Endothelial cell of hepatic sinusoid (primary cell): ENCODE measurements at regions not wholly inside any gene's neighbourhood (a gene's known extent, or its start where the extent isn't known, plus 50 kb on each side); places are given as distances from the start of the nearest gene placed in this dataset.
"Not testable (repeated sequence)": the region's sequence is repeated elsewhere in the genome, so short reads cannot be mapped to it uniquely, and the experiment has no call there.

Experiments
- in situ Hi-C: cut with HindIII; loops from 2 replicates; pipeline ENCODE4 v1.10.0; 2017; ENCODE audit warnings: low sequenced_read_pairs

DNA sequence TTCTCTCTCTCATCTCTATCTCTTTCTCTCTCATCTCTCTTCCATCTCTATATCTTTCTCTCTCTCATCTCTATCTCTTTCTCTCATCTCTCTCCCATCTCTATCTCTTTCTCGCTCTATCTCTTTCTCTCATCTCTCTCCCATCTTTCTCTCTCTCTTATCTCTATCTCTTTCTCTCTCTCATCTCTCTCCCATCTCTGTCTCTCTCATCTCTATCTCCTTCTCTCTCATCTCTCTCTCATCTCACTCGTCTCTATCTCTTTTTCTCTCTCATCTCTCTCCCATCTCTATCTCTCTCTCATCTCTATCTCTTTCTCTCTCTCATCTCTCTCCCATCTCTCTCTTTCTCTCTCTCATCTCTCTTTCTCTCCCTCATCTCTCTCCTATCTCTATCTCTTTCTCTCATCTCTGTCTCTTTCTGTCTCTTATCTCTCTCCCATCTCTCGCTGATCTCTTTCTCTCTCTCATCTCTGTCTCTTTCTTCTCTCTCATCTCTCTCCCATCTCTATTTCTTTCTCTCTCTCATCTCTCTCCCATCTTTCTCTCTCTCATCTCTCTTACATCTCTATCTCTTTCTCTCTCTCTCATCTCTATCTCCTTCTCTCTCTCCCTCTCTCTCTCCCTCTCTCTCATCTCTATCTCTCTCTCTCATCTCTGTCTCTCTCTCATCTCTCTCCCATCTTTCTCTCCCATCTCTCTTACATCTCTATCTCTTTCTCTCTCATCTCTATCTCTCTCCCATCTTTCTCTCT, 388.7 kb downstream of the NPHP4 start:
- in situ Hi-C loops: no loop called here

GRCh38 chr1:5602718-5603117, 389.5 kb downstream of the NPHP4 start:
- in situ Hi-C loops: not testable (repeated sequence)

DNA sequence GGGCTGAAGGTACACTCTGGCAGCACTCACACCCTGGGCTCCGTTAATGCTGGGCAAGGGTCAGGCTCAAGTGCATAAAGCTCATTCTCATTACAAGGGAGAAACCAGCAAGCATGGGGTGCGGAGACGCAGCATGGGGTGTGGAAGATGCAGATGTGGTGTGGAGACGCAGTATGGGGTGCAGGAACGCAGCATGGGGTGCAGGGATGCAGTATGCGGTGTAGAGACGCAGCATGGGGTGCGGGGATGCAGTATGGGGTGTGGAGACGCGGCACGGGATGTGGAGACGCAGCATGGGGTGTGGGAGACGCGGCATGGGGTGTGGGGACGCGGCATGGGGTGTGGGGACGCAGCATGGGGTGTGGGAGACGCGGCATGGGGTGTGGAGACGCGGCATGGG, 390.7 kb downstream of the NPHP4 start:
- in situ Hi-C loops: no loop called here

DNA sequence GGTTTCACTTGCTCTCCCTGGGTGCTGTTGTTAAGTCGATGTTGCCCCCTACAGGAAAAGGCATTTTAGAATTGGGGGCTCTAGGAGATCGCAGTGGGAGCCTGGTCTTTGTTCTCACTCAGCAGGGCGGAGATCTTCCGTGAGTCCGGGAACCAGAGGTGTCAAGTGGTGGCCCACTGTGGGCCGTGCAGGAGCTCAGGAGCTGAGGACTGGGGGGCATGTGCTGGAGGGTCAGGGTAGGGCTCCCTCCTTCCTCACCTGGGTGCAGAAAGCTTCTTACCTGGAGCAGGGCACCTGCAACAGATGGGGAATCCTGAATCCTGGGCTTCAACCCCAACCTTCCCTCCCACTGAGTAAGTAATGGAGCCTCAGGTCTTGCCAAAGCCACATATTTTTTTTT, 392.7 kb downstream of the NPHP4 start:
- in situ Hi-C loops: no loop called here

- in situ Hi-C loops: no loop called here
These were observed 393.3 kb downstream of the NPHP4 start for GRCh38 chr1:5598824-5599395.

DNA sequence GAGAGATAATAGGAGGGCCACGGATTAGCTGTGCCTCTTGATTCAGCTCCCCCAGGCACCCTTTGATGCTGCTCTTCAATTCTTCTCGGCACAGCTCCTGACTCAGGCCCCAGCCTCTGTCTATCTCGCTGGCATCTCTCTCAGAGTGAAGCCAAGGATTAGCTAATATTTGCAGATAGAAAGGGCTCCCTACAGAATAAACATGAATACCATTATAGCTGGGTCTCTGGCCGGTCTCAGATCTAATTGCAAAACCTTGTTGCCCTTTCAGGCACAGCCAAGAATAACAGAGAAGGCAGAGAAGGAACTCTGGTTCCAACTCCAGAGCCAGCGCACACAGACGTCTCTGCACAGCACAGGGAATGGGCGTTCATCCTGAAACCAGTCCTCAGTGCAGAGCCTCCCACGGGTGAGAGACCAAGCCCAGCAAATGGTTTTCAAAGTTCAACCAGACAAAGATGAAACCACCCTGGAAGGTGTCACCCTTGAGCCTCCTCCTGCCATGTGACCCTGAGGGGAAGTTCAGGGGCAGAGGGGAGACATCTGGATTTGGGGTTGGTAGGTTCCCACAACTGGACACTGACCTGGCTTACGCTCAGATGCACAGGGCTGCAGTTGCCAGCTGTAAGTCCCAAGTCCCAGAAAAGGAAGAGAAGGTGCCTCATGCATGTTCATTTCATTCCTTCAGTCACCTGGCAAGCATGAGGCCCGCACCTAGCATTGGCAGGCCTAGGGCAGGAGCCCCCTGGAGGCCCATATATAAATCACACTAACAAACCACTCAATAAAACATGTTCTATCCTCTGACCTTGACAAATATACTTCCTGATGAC, 394.0 kb downstream of the NPHP4 start:
- in situ Hi-C loops: no loop called here

DNA sequence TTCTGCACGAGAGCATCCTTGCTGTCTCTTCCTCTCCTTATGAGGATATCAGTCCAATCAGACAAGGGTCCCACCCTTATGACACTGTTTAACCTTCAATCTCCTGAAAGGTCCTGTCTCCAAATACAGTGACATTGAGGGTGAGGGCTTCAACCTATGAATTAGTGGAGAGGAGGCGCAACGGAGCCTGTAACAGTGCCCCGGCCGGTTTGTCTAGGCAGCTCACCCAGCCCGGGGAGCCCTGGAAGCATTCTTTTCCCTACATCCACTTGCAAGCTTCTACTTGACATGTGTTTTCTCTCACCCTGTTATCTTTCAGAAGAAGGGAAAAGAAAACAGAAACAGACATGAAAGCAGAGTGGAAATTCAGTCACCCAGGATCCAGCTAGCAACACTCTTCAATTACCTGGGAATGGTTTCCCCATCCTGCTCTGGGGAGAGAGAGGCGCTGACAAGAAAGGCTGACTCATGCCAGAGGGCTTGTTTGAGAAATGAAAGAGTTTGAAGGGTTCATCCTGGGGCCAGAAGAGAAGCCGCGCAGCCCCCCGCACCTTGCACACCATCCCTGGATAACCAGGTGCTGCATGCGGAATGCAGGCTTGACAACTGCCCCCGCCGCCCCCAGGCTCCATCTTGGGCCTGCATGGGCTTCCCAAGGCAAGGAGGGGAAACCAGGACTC, 394.9 kb downstream of the NPHP4 start:
- in situ Hi-C loops: no loop called here

- in situ Hi-C loops: no loop called here
These were observed 395.6 kb downstream of the NPHP4 start for GRCh38 chr1:5596651-5597050.

DNA sequence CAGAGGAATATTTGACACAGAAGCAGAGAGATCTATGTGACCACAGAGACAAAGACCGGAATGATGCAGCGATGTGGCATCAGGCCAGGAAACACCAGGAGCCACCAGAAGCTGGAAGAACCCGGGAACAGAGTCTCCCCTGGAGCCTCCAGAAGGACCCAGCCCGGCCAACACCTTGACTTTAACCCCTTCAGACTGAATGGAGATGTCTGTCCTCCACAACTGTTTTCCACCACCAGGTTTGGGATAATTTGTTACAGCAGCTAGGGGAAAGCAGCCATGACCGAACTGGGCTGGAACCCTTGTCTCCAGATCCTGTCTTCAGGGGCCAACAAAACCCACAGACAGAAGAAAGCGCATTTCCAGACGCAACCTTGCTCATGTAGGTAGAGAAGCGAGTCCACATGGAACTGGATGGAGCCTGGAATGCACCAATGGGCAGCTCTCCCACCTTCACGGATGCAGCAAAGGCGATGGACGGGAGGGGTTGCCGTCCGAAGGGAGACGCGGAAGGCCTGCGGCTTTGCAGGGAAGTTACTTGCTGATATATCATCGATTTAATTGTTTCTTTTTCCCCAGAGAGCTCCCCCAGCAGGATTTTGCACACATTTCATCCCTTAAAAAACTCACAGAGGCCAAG, 396.6 kb downstream of the NPHP4 start:
- in situ Hi-C loops: no loop called here

DNA sequence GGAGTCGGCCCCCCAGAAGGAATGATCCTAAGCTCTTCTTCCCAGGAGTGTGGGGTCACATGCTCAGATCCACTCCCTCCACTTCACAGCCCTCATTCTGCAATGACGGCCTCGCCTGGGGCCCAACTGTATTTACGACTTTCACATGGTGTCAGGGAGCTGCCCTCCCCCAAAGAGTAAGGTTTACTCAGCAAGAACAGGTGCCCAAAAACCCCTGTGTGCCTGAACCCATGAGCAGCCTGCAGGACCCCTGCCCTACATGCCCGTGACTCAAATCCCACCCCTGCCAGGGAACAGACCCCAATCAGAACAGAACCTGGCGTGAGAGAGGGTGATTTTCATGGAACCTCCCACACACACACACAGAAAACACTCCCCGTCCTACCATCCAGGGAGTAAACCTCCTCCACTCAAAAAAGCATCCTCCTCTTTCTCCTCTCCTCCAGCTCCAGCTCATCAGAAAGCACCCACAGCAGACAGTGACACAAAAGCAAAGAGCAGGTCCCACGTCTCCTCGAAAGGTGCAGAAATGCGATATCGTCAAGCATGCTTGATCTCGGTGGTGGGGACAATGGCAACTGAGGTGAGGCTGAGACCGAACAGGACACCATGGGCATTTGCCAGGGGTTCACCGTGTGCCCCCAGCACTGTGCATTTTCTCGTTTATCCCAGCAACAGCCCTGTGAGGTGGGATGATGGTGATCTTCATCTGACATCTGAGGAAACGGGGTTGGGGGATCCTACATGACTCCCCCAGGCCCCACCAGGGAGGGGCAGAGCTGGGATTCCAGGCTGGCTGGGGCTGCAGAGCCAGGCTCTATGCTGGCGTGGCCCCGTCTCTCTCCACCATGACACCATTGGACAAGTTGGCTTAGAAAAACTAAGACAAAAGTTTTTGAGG, 397.9 kb downstream of the NPHP4 start:
- in situ Hi-C loops: no loop called here

DNA sequence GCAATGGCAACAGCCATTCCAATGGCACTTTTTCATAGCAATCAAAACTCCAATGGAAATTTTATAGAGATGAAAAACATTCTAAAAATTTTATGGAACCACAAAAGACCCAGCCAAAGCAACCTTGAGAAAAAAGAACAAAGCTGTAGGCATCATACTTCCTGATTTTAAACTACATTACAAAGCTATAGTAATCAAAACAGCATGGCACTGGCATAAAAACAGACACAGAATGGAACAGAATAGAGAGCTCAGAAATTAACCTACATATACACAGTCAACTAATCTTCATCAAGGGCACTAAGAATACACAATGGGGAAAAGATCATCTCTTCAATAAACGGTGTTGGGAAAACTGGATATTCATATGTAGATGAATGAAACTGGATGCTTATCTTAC, 401.5 kb downstream of the NPHP4 start:
- in situ Hi-C loops: no loop called here

GRCh38 chr1:5586629-5587028, 405.6 kb downstream of the NPHP4 start:
- in situ Hi-C loops: no loop called here

GRCh38 chr1:5585256-5585655, 407.0 kb downstream of the NPHP4 start:
- in situ Hi-C loops: no loop called here

- in situ Hi-C loops: no loop called here
These were observed 411.3 kb downstream of the NPHP4 start for GRCh38 chr1:5580926-5581325.

DNA sequence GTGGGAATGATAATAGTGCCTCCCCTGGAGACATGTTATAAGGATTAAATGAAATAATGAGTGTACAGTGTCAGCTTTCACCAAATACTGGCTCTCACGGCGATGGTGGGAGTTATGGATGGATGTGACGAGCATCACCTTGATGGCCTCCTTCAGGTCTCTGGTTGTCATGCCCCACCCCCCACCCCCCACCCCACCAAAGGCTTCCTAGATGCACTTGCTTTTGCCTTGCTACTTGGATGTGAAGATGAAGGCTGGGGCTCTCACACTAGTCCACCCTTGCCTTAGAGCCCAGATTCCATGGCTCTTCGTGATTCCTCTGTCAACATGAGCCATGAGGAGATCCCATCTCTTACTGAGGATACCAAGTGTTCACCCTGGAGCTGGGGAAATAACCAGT, 412.3 kb downstream of the NPHP4 start:
- in situ Hi-C loops: no loop called here

DNA sequence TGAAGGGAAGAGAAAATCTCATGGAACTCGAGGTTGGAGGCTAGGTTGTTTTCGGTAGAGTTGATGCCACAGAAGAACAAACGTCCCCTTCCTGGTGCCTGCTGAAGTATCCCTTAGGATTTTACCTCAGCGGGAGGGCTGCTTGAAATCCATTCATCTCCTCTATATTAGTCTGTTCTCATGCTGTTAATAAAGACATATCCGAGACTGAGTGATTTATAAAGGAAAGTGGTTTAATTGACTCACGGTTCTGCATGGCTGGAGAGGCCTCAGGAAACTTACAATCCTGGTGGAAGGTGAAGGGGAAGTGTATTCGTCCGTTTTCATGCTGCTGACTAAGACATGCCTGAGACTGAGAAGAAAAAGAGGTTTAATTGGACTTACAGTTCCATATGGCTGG, 413.5 kb downstream of the NPHP4 start:
- in situ Hi-C loops: no loop called here

DNA sequence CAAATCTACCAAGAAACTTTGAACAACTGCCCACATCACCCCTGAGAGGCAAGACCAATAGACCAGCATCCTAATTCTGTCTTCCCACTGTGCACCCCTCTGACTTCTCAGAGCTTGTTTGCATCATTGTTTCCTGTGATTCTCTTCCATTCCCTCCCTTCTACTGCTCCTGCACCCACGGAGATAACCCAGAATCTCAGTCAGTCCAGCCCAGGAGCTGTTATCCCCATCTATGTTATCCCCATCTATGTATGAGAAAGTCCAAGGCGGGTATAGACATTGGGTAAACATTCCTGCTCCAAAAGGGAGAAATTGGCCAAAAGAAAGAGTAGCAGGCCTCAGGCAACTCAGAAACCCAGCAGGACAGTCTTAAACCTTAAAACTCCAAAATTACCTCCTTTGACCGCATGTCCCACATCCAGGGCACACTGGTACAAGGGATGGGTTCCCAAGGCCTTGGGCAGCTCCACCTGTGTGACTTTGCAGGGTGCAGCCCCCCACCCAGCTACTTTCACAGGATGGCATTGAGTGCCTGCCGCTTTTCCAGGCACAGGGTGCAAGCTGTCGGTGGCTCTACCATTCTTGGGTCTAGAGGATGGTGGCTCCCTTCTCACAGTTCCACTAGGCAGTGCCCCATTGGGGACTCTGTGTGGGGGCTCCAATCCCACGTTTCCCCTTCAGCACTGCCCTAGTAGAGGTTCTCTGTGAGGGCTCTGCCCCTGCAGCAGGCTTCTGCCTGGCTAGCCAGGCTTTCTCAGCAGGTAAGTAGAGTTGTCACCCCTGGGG, 414.8 kb downstream of the NPHP4 start:
- in situ Hi-C loops: no loop called here

DNA sequence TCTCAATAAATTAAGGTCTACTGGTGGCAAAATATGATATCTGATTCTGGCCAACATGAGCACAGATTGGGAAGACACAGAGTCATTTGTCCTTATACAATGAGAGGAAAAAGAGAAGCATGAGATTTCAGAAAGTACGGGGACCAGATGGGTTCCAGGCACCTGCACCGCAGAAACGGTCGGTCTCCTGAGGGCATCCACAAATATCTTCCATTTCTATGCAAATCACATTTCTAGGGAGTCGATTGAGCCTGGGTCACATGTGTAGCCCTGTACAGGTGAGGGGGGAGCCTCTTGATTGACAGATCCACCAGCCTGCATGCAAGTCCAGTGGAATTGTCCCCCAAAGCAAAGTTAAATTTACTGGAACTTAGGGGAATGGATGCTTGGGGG, 415.6 kb downstream of the NPHP4 start:
- in situ Hi-C loops: no loop called here

- in situ Hi-C loops: no loop called here
These were observed 416.1 kb downstream of the NPHP4 start for GRCh38 chr1:5576011-5576672.
